Activated CD4-positive, alpha-beta T cell treated with anti-CD3 and anti-CD28 coated beads, Interleukin-2, amount 10 ng/mL, durations not matched to agents 24 days and 14 days (primary cell): ENCODE measurements at regions not wholly inside any gene's neighbourhood (a gene's known extent, or its start where the extent isn't known, plus 50 kb on each side); places are given as distances from the start of the nearest gene placed in this dataset.

Experiments used
- DNase-seq: peaks from one replicate; pipeline ENCODE4 v3.0.0; 2022
- H3K27ac Mint-ChIP-seq: one replicate; pipeline ENCODE4 v1.8.0; 2022; ENCODE audit warnings: mild to moderate bottlenecking, mixed read lengths
- H3K27me3 Mint-ChIP-seq: one replicate; pipeline ENCODE4 v1.8.0; 2022; ENCODE audit warnings: mixed read lengths
- H3K36me3 Mint-ChIP-seq: one replicate; pipeline ENCODE4 v1.8.0; 2022; ENCODE audit warnings: low read depth, mild to moderate bottlenecking, mixed read lengths
- H3K4me1 Mint-ChIP-seq: one replicate; pipeline ENCODE4 v1.8.0; 2021; ENCODE audit warnings: mixed read lengths
- H3K4me3 Mint-ChIP-seq: one replicate; pipeline ENCODE4 v1.8.0; 2022; ENCODE audit warnings: mild to moderate bottlenecking, moderate library complexity, mixed read lengths
- H3K9me3 Mint-ChIP-seq: one replicate; pipeline ENCODE4 v1.8.0; 2021; ENCODE audit warnings: mixed read lengths
- intact Hi-C: fragments of 100-400 bp; cut with micrococcal nuclease; formaldehyde crosslinking; loops from one replicate; pipeline ENCODE4 v1.15.1; 2023

DNA sequence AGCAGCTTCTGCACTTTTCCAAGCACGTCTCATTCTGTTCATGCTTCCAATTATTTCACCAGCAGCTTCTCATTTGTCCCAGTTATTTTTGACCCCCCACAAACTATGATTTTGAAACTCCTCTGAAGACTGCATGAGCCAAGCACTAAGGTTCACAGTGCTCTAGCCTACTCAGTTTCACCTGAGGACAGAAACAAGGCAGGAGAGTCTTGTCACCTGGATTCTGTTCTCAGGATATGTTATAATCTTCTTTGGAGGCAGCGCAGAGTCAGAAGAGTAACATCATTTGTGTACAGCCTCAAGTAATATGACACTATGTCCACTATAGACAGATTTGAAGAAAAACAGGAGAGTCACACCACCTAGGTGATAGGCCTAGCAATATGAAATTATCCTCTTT, 985.1 kb upstream of the TSPY4 start:
- intact Hi-C loops = no loop called here
- Mint-ChIP-seq H3K36me3 (no peaks in the 10 kb centered on the region), H3K27me3 (no peaks in the 10 kb centered on the region)

DNA sequence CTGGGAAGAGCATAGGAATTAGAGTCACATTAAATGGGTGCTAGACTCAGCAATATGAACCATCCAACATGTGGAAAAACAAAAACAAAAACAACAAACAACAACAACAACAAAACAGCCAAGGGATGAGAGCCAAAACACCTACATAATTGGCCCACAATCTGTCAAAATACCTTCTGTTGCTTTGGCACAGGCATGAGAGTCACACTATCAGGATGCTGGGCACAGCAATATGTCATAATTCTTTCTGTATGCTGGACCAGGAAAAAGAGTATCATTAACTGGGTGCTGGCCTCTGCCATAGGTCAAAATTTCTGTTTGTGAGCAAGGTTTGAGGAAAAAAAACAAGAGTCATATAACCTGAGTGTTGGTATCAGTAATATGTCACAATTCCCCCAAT, 979.1 kb upstream of the TSPY4 start:
- no peaks in the 10 kb centered on the region for H3K9me3 Mint-ChIP-seq
- H3K27ac Mint-ChIP-seq = no peak overlapping the region
- H3K27me3 Mint-ChIP-seq = no peaks in the 10 kb centered on the region
- intact Hi-C loops = no loop called here
- H3K4me3 Mint-ChIP-seq = no peak overlapping the region
- H3K36me3 Mint-ChIP-seq = no peaks in the 10 kb centered on the region
- no peaks in the 10 kb centered on the region for H3K4me1 Mint-ChIP-seq
- DNase-seq = no peak

More for the DNA sequence above, 985.1 kb upstream of the TSPY4 start:
- Mint-ChIP-seq H3K27ac (no peak overlapping the region), H3K4me1 (no peaks in the 10 kb centered on the region), H3K4me3 (no peak overlapping the region), H3K9me3 (no peaks in the 10 kb centered on the region)
- DNase-seq = no peak

DNA sequence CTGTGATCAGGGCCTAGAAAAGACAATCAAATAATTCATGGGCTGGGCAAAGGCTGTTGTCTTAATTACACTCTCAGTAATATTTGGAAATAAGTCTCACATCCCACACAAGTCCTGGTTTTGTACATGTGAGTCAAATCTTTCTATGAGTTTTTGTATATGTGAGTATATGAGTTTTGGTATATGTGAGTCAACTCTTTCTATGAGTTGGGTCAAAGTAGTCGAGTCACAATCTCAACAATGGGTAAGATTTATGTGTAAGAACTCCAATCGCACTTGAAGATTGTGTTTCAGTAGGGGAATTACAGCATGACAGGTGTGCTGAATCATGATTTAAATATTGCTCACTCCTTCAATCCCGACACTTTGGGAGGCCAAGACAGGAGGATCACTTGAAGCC, 975.5 kb upstream of the TSPY4 start:
- Mint-ChIP-seq H3K36me3 (no peaks in the 10 kb centered on the region), H3K27ac (no peak overlapping the region), H3K4me3 (no peak overlapping the region), H3K27me3 (no peaks in the 10 kb centered on the region), H3K4me1 (no peaks in the 10 kb centered on the region), H3K9me3 (no peaks in the 10 kb centered on the region)
- DNase-seq = no peak
- intact Hi-C loops = no loop called here

DNA sequence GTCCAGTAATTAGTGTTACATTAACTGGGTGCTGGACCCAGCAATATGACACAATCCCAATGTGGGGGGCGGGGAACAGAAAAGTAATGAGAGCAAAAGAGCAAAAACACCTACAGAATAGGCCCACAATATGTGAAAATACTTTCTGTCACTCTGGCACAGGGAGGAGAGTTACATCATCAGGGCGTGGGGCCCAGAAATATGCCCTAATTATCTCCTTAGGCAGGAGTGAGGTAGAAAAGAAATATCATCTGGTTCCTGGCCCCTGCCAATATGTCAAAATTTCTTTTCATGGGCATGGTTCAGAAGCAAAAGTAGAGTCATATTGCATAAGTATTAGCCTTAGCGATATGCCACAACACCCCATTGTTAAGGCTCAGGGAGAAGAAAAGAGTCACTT, 959.8 kb upstream of the TSPY4 start:
- no peaks in the 10 kb centered on the region for H3K9me3 Mint-ChIP-seq
- intact Hi-C loops = no loop called here
- H3K27ac Mint-ChIP-seq = no peak overlapping the region
- H3K4me3 Mint-ChIP-seq = no peak overlapping the region
- no peak for DNase-seq
- no peaks in the 10 kb centered on the region for H3K36me3 Mint-ChIP-seq
- H3K27me3 Mint-ChIP-seq = no peaks in the 10 kb centered on the region
- H3K4me1 Mint-ChIP-seq = no peaks in the 10 kb centered on the region

DNA sequence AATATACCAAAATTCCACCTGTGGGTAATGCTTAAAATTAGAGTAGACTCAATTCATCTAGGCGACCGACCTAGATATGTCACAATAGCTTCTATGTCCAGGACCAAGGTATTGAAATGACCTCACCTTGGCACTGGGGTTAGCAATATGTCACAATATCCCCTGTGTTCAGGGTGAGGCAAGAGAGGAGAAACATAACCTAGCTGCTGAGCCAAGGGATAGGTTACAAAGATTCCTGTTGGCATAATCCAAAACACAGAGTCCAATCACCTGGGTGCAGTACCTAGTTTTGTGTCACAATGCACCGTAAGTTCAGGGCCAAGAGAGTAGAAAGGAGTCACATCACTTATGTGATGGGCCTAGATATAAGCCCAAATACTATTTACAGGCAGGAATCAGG, 957.5 kb upstream of the TSPY4 start:
- no peaks in the 10 kb centered on the region for H3K4me1 Mint-ChIP-seq
- DNase-seq = no peak
- H3K27ac Mint-ChIP-seq = no peak overlapping the region
- intact Hi-C loops = no loop called here
- H3K27me3 Mint-ChIP-seq = no peaks in the 10 kb centered on the region
- H3K9me3 Mint-ChIP-seq = no peaks in the 10 kb centered on the region
- H3K4me3 Mint-ChIP-seq = no peak overlapping the region
- H3K36me3 Mint-ChIP-seq = no peaks in the 10 kb centered on the region

DNA sequence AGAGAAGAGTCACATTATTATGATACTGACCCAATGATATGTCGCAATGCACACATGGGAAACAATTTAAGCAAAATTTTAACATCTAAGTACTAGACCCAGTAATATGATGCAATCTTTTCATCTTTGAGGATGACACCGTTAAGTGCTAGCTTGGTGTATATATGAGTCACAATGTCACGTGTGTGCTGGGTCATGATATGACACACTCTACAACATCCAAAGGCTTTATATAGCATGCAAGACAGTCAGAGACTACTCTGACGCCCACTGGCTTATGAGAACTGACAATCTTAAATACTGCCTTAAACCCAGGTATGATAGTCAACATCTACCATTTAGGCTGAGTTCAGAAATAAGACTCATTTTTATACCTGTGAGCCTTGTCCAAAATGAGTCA, 955.8 kb upstream of the TSPY4 start:
- no peaks in the 10 kb centered on the region for H3K4me1 Mint-ChIP-seq
- H3K27ac Mint-ChIP-seq = no peak overlapping the region
- H3K27me3 Mint-ChIP-seq = no peaks in the 10 kb centered on the region
- H3K9me3 Mint-ChIP-seq = no peaks in the 10 kb centered on the region
- H3K36me3 Mint-ChIP-seq = no peaks in the 10 kb centered on the region
- H3K4me3 Mint-ChIP-seq = no peak overlapping the region
- intact Hi-C loops = no loop called here
- DNase-seq = no peak

DNA sequence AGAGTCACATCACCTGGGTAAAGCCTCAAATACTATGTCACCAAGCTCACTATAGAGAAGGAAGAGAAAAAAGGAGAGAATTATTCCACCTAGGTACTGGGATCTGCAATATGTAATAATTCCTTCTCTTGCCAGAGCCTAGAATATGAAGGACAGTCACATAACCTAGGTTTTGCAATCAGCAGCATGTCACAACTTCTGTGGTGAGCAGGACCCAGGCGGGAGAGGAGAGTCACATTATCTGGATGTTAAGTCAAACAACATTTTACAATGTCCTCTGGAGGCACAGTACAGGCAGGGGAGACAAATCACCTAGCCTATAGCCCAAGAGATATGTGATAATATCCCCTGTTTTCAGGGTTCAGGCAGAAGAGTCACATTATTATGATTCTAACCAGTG, 951.2 kb upstream of the TSPY4 start:
- Mint-ChIP-seq H3K27me3 (no peaks in the 10 kb centered on the region), H3K9me3 (no peaks in the 10 kb centered on the region), H3K4me3 (no peak overlapping the region), H3K27ac (no peak overlapping the region), H3K4me1 (no peaks in the 10 kb centered on the region), H3K36me3 (no peaks in the 10 kb centered on the region)
- intact Hi-C loops = no loop called here
- DNase-seq = no peak

DNA sequence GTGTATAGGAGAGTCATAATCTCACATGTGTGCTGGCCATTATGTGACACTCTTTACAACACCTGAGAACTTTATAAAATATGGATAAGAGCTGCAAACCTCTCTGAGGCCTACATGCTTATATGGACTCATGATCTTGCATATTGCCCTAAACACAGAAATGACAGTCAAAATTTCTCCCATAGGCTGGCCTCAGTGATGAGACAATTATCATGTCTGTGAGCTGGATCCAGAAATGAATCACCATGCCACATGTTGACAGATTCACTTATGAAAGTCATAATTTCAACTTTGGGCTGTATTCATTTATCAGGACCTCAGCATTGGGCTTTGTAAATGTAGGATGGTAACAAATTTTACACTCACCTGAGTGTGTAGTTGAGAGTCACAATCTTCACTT, 948.8 kb upstream of the TSPY4 start:
- Mint-ChIP-seq H3K4me3 (no peak overlapping the region), H3K27me3 (no peaks in the 10 kb centered on the region), H3K9me3 (no peaks in the 10 kb centered on the region), H3K36me3 (no peaks in the 10 kb centered on the region), H3K27ac (no peak overlapping the region), H3K4me1 (no peaks in the 10 kb centered on the region)
- intact Hi-C loops = no loop called here
- no peak for DNase-seq

DNA sequence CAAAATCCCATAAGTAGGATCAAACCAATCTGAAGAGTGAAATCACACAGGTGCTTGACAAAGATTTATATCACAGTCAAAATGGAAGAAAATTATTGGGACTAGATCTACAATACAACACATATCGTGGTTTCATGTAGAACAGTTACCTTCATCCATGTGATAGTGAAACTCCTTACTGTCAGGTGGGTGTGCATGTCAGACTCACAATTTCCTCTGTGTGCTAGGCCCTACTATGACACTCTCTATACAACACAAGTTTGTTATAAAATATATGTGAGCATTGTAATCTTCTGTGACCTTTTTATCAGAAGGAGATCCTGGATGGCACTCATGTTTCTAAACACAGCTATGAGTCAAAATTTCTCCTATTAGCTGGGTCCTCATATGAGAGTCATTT, 947.0 kb upstream of the TSPY4 start:
- no peaks in the 10 kb centered on the region for H3K36me3 Mint-ChIP-seq
- H3K9me3 Mint-ChIP-seq = no peaks in the 10 kb centered on the region
- H3K27ac Mint-ChIP-seq = no peak overlapping the region
- DNase-seq = no peak
- no peaks in the 10 kb centered on the region for H3K27me3 Mint-ChIP-seq
- H3K4me1 Mint-ChIP-seq = no peaks in the 10 kb centered on the region
- no peak overlapping the region for H3K4me3 Mint-ChIP-seq
- intact Hi-C loops = no loop called here

DNA sequence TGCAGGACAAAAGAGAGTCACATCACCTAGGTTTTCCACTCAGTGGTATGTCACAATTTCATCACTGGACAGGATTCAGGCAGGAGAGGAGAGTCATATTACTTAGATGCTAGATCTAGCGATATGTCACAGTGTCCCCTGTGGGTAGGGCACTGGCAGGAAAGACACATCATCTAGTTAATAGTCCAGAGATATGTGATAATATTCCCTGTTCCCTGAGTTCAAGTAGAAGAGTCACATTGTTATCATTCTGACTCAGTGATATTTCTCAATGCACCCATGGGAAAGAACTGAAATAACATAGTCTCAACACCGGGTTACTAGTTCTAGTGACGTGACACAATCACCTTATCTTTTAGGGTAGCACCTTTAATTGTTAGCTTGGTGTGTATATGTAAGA, 944.0 kb upstream of the TSPY4 start:
- intact Hi-C loops = no loop called here
- no peaks in the 10 kb centered on the region for H3K36me3 Mint-ChIP-seq
- no peaks in the 10 kb centered on the region for H3K4me1 Mint-ChIP-seq
- no peak for DNase-seq
- no peaks in the 10 kb centered on the region for H3K9me3 Mint-ChIP-seq
- H3K4me3 Mint-ChIP-seq = no peak overlapping the region
- no peaks in the 10 kb centered on the region for H3K27me3 Mint-ChIP-seq
- H3K27ac Mint-ChIP-seq = no peak overlapping the region

DNA sequence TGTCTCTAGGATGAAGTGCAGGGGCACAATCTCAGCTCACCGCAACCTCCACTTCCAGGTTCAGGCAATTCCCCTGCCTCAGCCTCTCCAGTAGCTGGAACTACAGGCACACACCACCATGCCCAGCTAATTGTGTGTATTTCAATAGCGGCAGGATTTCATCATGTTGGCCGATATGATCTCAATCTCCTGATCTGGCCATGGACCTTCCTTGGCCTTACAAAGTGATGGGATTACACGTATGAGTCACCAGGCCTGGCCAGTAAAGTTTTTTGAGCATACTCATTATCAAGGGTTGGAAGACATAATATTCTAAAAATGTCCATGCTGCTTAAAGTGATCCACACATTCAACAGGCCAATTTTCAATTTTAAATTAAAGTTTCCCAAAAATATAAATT, 914.4 kb upstream of the TSPY4 start:
- no peaks in the 10 kb centered on the region for H3K36me3 Mint-ChIP-seq
- no peak overlapping the region for H3K27ac Mint-ChIP-seq
- no peaks in the 10 kb centered on the region for H3K27me3 Mint-ChIP-seq
- intact Hi-C loops = no loop called here
- H3K4me1 Mint-ChIP-seq = no peaks in the 10 kb centered on the region
- no peak overlapping the region for H3K4me3 Mint-ChIP-seq
- DNase-seq = no peak
- no peaks in the 10 kb centered on the region for H3K9me3 Mint-ChIP-seq

DNA sequence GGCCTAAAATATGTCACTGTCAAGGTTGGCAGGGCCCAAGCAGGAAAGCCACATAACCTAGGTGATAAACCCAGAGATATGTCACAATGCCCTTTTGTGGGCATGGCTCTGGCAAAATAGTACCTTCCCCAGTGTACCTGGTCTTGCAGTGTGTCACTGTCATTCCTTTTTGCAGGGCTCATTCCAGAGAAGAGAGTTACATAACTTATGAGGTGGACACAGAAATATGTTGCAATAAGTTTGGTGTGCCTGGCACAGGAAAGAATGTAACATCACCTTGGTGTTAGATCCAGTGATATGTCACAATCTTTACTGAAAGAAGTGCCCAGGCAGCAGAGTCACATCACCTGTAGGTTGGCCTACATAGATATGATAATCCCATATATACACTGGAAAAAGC, 910.8 kb upstream of the TSPY4 start:
- intact Hi-C loops = no loop called here
- Mint-ChIP-seq H3K27me3 (no peaks in the 10 kb centered on the region), H3K4me1 (no peaks in the 10 kb centered on the region), H3K4me3 (no peak overlapping the region), H3K27ac (no peak overlapping the region), H3K9me3 (peaks cover 3% of the 10 kb centered on the region), H3K36me3 (no peaks in the 10 kb centered on the region)
- no peak for DNase-seq

DNA sequence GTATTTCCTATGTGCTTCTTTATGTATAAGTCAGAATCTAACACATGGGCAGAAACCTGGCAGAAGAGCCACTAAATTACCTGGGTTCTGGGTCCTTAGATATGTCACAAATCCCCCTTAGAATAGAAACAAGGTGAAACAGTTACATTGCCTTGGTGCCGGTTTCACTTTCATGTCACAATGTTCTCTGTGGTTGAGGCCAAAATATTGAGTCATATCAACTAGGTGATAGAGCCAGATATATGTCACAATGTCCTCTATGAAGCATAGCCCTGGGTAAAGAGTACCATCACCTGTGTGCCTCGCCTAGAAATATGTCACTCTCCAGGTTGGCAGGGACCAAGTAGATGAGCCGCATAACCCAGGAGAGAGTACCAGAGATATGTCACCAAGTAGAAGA, 899.8 kb upstream of the TSPY4 start:
- H3K4me1 Mint-ChIP-seq = no peaks in the 10 kb centered on the region
- no peaks in the 10 kb centered on the region for H3K9me3 Mint-ChIP-seq
- H3K4me3 Mint-ChIP-seq = no peak overlapping the region
- no peak overlapping the region for H3K27ac Mint-ChIP-seq
- intact Hi-C loops = no loop called here
- DNase-seq = no peak
- H3K27me3 Mint-ChIP-seq = no peaks in the 10 kb centered on the region
- no peaks in the 10 kb centered on the region for H3K36me3 Mint-ChIP-seq

DNA sequence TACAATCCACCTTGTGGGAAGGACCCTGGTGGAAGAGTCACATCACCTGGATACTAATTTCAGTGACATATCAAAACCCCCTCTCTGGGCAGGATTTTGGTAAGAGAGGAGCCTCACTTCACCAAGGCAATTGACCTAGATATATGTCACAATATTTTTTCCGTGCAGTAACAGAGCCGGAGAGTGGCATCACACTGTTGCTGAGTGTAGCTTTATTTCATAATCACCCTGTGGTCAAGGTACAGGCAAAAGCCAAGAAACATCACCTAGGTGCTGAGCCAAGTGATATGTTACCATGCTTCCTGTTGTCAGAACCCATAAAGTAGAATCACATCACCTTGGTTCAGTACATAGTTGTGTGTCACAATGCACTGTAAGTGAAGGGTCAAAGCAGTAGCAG, 895.2 kb upstream of the TSPY4 start:
- DNase-seq = no peak
- Mint-ChIP-seq H3K27ac (no peak overlapping the region), H3K27me3 (no peaks in the 10 kb centered on the region), H3K9me3 (no peaks in the 10 kb centered on the region), H3K4me3 (no peak overlapping the region), H3K4me1 (no peaks in the 10 kb centered on the region), H3K36me3 (no peaks in the 10 kb centered on the region)
- intact Hi-C loops = no loop called here

DNA sequence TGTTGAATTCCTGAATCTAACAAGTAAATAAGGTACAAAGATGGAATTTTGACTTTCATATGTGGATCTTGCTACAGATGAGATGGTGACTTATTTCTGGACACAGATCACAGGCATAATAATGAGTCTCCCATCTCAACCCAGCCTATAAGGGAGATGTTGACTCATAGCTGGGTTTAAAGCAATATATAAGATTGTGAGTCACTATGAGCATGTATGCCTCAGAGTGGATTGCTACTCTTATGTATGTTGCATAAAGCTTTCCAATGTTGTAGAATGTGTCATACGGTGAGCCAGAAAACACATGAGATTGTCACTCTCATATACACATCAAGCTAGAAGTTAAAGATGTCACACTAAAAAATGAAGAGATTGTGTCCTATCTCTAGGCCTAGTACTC, 884.3 kb upstream of the TSPY4 start:
- Mint-ChIP-seq H3K9me3 (no peaks in the 10 kb centered on the region), H3K36me3 (no peaks in the 10 kb centered on the region), H3K4me1 (no peaks in the 10 kb centered on the region), H3K27me3 (no peaks in the 10 kb centered on the region), H3K4me3 (no peak overlapping the region), H3K27ac (no peak overlapping the region)
- no peak for DNase-seq
- intact Hi-C loops = no loop called here

DNA sequence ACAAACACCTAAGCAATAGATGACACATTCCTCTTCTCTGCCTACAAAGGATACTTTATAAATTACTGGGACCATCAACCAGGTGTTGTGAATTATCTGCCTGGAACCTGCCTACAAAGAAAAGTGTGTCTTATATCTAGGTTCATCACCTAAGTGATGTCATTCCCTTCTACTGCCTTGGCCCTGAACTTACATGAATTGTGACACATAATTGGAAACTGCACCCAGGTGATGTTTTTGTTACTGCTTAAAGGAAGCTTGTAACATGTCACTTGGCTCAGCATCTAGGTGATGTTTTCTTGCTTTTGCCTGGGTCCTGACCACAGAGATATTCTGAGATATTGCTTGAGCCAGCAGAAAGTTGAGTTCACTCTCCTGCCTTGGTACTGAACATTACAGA, 870.5 kb upstream of the TSPY4 start:
- no peaks in the 10 kb centered on the region for H3K9me3 Mint-ChIP-seq
- no peaks in the 10 kb centered on the region for H3K4me1 Mint-ChIP-seq
- no peak overlapping the region for H3K4me3 Mint-ChIP-seq
- H3K36me3 Mint-ChIP-seq = no peaks in the 10 kb centered on the region
- no peak overlapping the region for H3K27ac Mint-ChIP-seq
- H3K27me3 Mint-ChIP-seq = no peaks in the 10 kb centered on the region
- DNase-seq = no peak
- intact Hi-C loops = no loop called here
